Embryonic facial prominence (tissue), 1 donor: ENCODE measurements at regions not wholly inside any gene's neighbourhood (a gene's known extent, or its start where the extent isn't known, plus 50 kb on each side); places are given as distances from the start of the nearest gene placed in this dataset.

Source experiments
- DNase-seq: peaks from one replicate; pipeline ENCODE4 v3.0.0-alpha.2; 2016; ENCODE audit errors: extremely low spot score

- no peak for DNase-seq
Observed at GRCh38 chr3:25349828-25350724, 78.0 kb upstream of the RARB start.

GRCh38 chr3:25350725-25351114 is 77.3 kb upstream of the RARB start:
- DNase-seq = no peak

GRCh38 chr3:25354071-25354470 is 74.0 kb upstream of the RARB start:
- DNase-seq = peak; percentile 68

- no peak for DNase-seq
Observed at GRCh38 chr3:25355034-25355885, 72.8 kb upstream of the RARB start.

- no peak for DNase-seq
Observed at GRCh38 chr3:25355998-25356397, 72.1 kb upstream of the RARB start.

- no peak for DNase-seq
Observed at GRCh38 chr3:25362118-25362517, 65.9 kb upstream of the RARB start.

- no peak for DNase-seq
Observed at GRCh38 chr3:25365636-25366035, 62.4 kb upstream of the RARB start.

- no peak for DNase-seq
Observed at GRCh38 chr3:25367025-25367424, 61.0 kb upstream of the RARB start.

GRCh38 chr3:25372167-25372566 is 55.9 kb upstream of the RARB start:
- no peak for DNase-seq

- no peak for DNase-seq
Observed at GRCh38 chr3:25376340-25376739, 51.7 kb upstream of the RARB start.

GRCh38 chr3:25377042-25377441 is 51.0 kb upstream of the RARB start:
- no peak for DNase-seq
